ENCODE measurements at regions not wholly inside any gene's neighbourhood (a gene's known extent, or its start where the extent isn't known, plus 50 kb on each side); places are given as distances from the start of the nearest gene placed in this dataset.

DNA sequence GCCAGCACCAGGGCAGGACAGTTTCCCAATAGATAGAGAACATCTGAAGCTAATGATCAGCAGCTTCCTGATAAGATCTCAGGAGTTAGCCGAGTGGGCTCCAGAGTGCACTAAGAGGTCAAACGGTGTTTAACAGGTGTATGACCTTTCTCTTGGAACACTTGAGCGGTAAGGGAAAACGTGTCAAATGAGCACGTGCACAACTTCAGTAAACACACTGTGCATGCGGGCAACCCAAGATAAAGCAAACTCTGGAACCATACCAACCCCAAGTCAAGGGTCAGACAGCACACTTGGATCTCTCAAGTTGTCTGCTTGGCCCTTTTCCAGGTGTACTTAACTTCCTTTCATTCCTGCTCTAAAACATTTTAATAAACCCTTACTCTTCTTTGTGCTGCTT lies 1941.5 kb upstream of the PCDH10 start:
- Histone ChIP-seq H3K36me3 (no peaks in the 10 kb centered on the region), H3K27me3 (no peaks in the 10 kb centered on the region), H3K4me1 (no peaks in the 10 kb centered on the region), H3K27ac (no peak overlapping the region), H3K9me3 (no peaks in the 10 kb centered on the region), H3K4me3 (no peak overlapping the region)
- no peak for DNase-seq
- TF ChIP-seq, protein P1, sequence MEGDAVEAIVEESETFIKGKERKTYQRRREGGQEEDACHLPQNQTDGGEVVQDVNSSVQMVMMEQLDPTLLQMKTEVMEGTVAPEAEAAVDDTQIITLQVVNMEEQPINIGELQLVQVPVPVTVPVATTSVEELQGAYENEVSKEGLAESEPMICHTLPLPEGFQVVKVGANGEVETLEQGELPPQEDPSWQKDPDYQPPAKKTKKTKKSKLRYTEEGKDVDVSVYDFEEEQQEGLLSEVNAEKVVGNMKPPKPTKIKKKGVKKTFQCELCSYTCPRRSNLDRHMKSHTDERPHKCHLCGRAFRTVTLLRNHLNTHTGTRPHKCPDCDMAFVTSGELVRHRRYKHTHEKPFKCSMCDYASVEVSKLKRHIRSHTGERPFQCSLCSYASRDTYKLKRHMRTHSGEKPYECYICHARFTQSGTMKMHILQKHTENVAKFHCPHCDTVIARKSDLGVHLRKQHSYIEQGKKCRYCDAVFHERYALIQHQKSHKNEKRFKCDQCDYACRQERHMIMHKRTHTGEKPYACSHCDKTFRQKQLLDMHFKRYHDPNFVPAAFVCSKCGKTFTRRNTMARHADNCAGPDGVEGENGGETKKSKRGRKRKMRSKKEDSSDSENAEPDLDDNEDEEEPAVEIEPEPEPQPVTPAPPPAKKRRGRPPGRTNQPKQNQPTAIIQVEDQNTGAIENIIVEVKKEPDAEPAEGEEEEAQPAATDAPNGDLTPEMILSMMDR (IDR thresholded peaks at IDR 0.05): no peak
- intact Hi-C loops (cut with DNase I; ENCODE audit: low total_unique reads): no loop called here

DNA sequence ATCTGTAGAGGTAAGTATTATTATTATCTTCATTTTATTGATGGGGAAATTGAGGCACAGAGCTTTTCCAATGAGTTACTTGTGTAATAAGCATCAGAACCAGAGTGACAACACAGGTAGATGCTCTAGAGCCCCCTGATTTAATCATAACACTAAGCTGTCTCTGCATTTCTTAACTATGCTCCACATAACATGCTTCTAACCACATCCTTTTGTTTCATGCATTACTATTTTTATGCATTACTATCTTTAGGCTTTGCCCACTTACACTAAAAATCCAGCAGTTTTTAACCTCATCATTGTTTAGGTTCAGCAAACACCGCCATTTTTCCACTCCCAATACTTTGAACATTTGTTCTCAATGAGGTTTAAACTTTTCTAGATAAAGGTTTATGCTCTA lies 1900.8 kb upstream of the PCDH10 start:
- Histone ChIP-seq H3K4me1 (no peaks in the 10 kb centered on the region), H3K27me3 (no peaks in the 10 kb centered on the region), H3K9me3 (no peaks in the 10 kb centered on the region), H3K4me3 (no peak overlapping the region), H3K27ac (no peak overlapping the region), H3K36me3 (no peaks in the 10 kb centered on the region)
- TF ChIP-seq, protein P1 (IDR thresholded peaks at IDR 0.05): no peak
- intact Hi-C loops (cut with DNase I; ENCODE audit: low total_unique reads): no loop called here
- no peak for DNase-seq

DNA sequence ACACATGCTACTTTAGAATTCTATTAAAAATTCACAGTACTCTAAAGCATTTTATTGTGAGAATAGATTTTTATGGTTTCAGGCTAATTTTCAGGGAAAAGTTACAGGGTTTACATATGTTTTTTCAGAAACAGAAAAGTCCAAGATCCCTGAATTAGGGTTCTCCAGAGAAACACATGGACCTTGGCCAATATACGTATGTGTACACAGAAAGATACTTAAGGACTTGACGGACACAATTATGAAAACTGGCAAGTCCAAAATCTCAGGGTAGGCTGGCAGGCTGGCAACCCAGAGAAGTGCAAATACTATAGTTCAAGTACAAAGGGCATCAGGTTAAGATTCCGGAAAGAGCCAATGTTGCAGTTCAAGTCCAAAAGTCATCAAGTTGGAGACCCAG lies 1897.8 kb upstream of the PCDH10 start:
- intact Hi-C loops (cut with DNase I; ENCODE audit: low total_unique reads): no loop called here
- Histone ChIP-seq H3K27ac (no peak overlapping the region), H3K4me3 (no peak overlapping the region), H3K36me3 (no peaks in the 10 kb centered on the region), H3K27me3 (no peaks in the 10 kb centered on the region), H3K4me1 (no peaks in the 10 kb centered on the region), H3K9me3 (no peaks in the 10 kb centered on the region)
- TF ChIP-seq, protein P1 (IDR thresholded peaks at IDR 0.05): no peak
- no peak for DNase-seq

DNA sequence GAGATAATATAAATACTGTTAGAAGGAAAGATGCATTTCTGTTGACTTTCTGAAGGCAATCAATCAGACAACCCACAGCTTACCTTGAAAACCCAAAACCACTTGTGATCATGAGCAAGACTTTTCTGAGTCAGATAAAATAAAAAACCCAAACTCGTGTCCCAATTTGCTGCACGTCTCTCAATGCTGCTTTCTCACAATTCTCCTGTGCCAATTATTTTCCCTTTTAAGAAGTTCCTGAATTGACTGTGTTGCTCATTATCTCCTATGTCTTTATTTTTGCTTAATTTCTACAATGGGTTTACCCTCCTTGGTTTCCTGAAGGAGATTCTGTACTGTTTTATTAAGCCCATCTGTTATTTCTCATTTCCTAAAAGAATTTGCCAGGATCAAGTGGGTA lies 1891.9 kb upstream of the PCDH10 start:
- Histone ChIP-seq H3K27me3 (no peaks in the 10 kb centered on the region), H3K4me3 (no peak overlapping the region), H3K9me3 (no peaks in the 10 kb centered on the region), H3K4me1 (no peaks in the 10 kb centered on the region), H3K36me3 (no peaks in the 10 kb centered on the region), H3K27ac (no peak overlapping the region)
- TF ChIP-seq, protein P1 (IDR thresholded peaks at IDR 0.05): no peak
- intact Hi-C loops (cut with DNase I; ENCODE audit: low total_unique reads): no loop called here
- DNase-seq: no peak

DNA sequence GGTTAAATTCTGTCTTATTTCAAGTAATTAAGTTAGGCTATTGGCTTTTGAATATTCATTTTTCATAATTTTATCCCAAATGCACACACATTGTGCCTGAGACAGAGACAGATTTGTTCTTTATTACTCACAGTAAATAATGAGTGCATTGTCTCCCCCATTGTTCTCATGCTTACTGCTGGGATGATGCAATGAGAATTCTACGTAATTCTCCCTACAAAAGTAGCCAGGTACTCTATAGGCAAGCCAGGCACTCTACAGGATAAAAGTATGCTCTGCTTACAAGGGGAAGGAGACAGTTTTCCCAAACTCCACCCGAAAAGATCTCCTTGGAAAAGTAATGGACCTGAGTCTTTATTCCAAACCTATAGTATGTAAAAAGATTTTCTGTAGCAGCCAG lies 1890.7 kb upstream of the PCDH10 start:
- Histone ChIP-seq H3K27ac (no peak overlapping the region), H3K27me3 (no peaks in the 10 kb centered on the region), H3K4me1 (no peaks in the 10 kb centered on the region), H3K36me3 (no peaks in the 10 kb centered on the region), H3K4me3 (no peak overlapping the region), H3K9me3 (no peaks in the 10 kb centered on the region)
- no peak for DNase-seq
- TF ChIP-seq, protein P1 (IDR thresholded peaks at IDR 0.05): no peak
- intact Hi-C loops (cut with DNase I; ENCODE audit: low total_unique reads): no loop called here

DNA sequence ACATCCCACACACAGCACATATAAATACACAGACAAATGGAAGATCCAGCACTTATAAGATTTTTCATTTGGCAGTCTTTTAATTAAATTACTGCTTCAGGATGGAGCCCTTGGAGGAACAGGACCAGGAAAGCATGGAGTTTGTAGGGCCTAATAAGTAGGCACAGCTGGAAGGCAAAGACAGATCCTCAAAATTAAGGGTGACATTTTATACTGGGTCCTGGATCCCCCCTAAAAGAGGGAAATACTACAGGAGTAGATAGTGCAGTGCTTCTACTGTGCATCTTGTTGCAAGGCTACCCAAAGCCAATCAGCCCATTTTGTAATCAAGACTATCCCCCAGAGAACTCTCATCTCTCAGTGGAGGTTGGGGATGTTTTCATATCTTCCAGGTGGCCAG lies 1860.7 kb upstream of the PCDH10 start:
- Histone ChIP-seq H3K4me1 (no peaks in the 10 kb centered on the region), H3K27ac (no peak overlapping the region), H3K27me3 (no peaks in the 10 kb centered on the region), H3K36me3 (no peaks in the 10 kb centered on the region), H3K4me3 (no peak overlapping the region), H3K9me3 (no peaks in the 10 kb centered on the region)
- TF ChIP-seq, protein P1 (IDR thresholded peaks at IDR 0.05): no peak
- intact Hi-C loops (cut with DNase I; ENCODE audit: low total_unique reads): no loop called here
- no peak for DNase-seq
